Dendritic cell treated with granulocyte-macrophage colony-stimulating factor and Interleukin-4, amounts not matched to agents 40 ng/mL and 50 ng/mL, for 4 days (primary cell): ENCODE measurements at regions not wholly inside any gene's neighbourhood (a gene's known extent, or its start where the extent isn't known, plus 50 kb on each side); places are given as distances from the start of the nearest gene placed in this dataset.
"Not testable (repeated sequence)": the region's sequence is repeated elsewhere in the genome, so short reads cannot be mapped to it uniquely, and the experiment has no call there.

Experiments
- H3K27ac Mint-ChIP-seq: one replicate; pipeline ENCODE4 v1.8.0; 2022; ENCODE audit warnings: mild to moderate bottlenecking, mixed read lengths
- H3K27me3 Mint-ChIP-seq: one replicate; pipeline ENCODE4 v1.8.0; 2022; ENCODE audit warnings: mild to moderate bottlenecking, mixed read lengths
- H3K36me3 Mint-ChIP-seq: one replicate; pipeline ENCODE4 v1.8.0; 2022; ENCODE audit warnings: low read depth, mixed read lengths
- H3K4me1 Mint-ChIP-seq: one replicate; pipeline ENCODE4 v1.8.0; 2022; ENCODE audit warnings: low read depth, mixed read lengths
- H3K4me3 Mint-ChIP-seq: one replicate; pipeline ENCODE4 v1.8.0; 2022; ENCODE audit warnings: mild to moderate bottlenecking, moderate library complexity, mixed read lengths
- H3K9me3 Mint-ChIP-seq: one replicate; pipeline ENCODE4 v1.8.0; 2022; ENCODE audit warnings: mixed read lengths
- intact Hi-C: fragments of 100-400 bp; cut with micrococcal nuclease; formaldehyde crosslinking; loops from one replicate; pipeline ENCODE4 v1.15.0; 2022

GRCh38 chr3:176619833-176620232 lies 577.4 kb downstream of the TBL1XR1 start:
- Mint-ChIP-seq H3K9me3 (peaks cover 11% of the 10 kb centered on the region), H3K4me3 (no peak overlapping the region), H3K27me3 (no peaks in the 10 kb centered on the region), H3K36me3 (no peaks in the 10 kb centered on the region), H3K27ac (no peak overlapping the region), H3K4me1 (no peaks in the 10 kb centered on the region)
- intact Hi-C loops = no loop called here

- H3K36me3 Mint-ChIP-seq = no peaks in the 10 kb centered on the region
- intact Hi-C loops = no loop called here
- no peak overlapping the region for H3K27ac Mint-ChIP-seq
- H3K4me3 Mint-ChIP-seq = no peak overlapping the region
- H3K4me1 Mint-ChIP-seq = no peaks in the 10 kb centered on the region
- H3K9me3 Mint-ChIP-seq = peaks cover 11% of the 10 kb centered on the region
- no peaks in the 10 kb centered on the region for H3K27me3 Mint-ChIP-seq
Observed at GRCh38 chr3:176615826-176616225, 581.5 kb downstream of the TBL1XR1 start.

GRCh38 chr3:176611703-176612102 lies 585.6 kb downstream of the TBL1XR1 start:
- Mint-ChIP-seq H3K4me1 (no peaks in the 10 kb centered on the region), H3K4me3 (no peak overlapping the region), H3K9me3 (peaks cover 27% of the 10 kb centered on the region), H3K27ac (no peak overlapping the region), H3K36me3 (no peaks in the 10 kb centered on the region), H3K27me3 (no peaks in the 10 kb centered on the region)
- intact Hi-C loops = no loop called here

GRCh38 chr3:176609361-176609760 lies 587.9 kb downstream of the TBL1XR1 start:
- Mint-ChIP-seq H3K4me3 (no peak overlapping the region), H3K27ac (no peak overlapping the region), H3K9me3 (peaks cover 35% of the 10 kb centered on the region), H3K36me3 (no peaks in the 10 kb centered on the region), H3K4me1 (no peaks in the 10 kb centered on the region), H3K27me3 (no peaks in the 10 kb centered on the region)
- intact Hi-C loops = no loop called here

GRCh38 chr3:176605553-176605952 lies 591.7 kb downstream of the TBL1XR1 start:
- peaks cover 39% of the 10 kb centered on the region for H3K9me3 Mint-ChIP-seq
- H3K27me3 Mint-ChIP-seq, intact Hi-C loops, H3K36me3 Mint-ChIP-seq, H3K4me3 Mint-ChIP-seq, H3K27ac Mint-ChIP-seq, H3K4me1 Mint-ChIP-seq: not testable (repeated sequence)

- no peak overlapping the region for H3K27ac Mint-ChIP-seq
- H3K4me1 Mint-ChIP-seq = no peaks in the 10 kb centered on the region
- no peaks in the 10 kb centered on the region for H3K36me3 Mint-ChIP-seq
- H3K27me3 Mint-ChIP-seq = no peaks in the 10 kb centered on the region
- H3K9me3 Mint-ChIP-seq = peaks cover 21% of the 10 kb centered on the region
- H3K4me3 Mint-ChIP-seq = no peak overlapping the region
- intact Hi-C loops = no loop called here
Observed at GRCh38 chr3:176595307-176595706, 602.0 kb downstream of the TBL1XR1 start.

GRCh38 chr3:176590722-176591121 lies 606.6 kb downstream of the TBL1XR1 start:
- H3K4me3 Mint-ChIP-seq = no peak overlapping the region
- intact Hi-C loops = no loop called here
- no peak overlapping the region for H3K27ac Mint-ChIP-seq
- no peaks in the 10 kb centered on the region for H3K27me3 Mint-ChIP-seq
- no peaks in the 10 kb centered on the region for H3K9me3 Mint-ChIP-seq
- H3K4me1 Mint-ChIP-seq = no peaks in the 10 kb centered on the region
- H3K36me3 Mint-ChIP-seq = no peaks in the 10 kb centered on the region

GRCh38 chr3:176587089-176587488 lies 610.2 kb downstream of the TBL1XR1 start:
- intact Hi-C loops = no loop called here
- Mint-ChIP-seq H3K27me3 (no peaks in the 10 kb centered on the region), H3K9me3 (no peaks in the 10 kb centered on the region), H3K27ac (no peak overlapping the region), H3K36me3 (no peaks in the 10 kb centered on the region), H3K4me3 (no peak overlapping the region), H3K4me1 (no peaks in the 10 kb centered on the region)

GRCh38 chr3:176584413-176585176 lies 612.7 kb downstream of the TBL1XR1 start:
- Mint-ChIP-seq H3K36me3 (no peaks in the 10 kb centered on the region), H3K27ac (no peak overlapping the region), H3K27me3 (no peaks in the 10 kb centered on the region), H3K4me3 (no peak overlapping the region), H3K4me1 (no peaks in the 10 kb centered on the region), H3K9me3 (peaks cover 13% of the 10 kb centered on the region)
- intact Hi-C loops = no loop called here

- Mint-ChIP-seq H3K9me3 (peaks cover 17% of the 10 kb centered on the region), H3K36me3 (no peaks in the 10 kb centered on the region), H3K27ac (no peak overlapping the region), H3K4me3 (no peak overlapping the region), H3K27me3 (no peaks in the 10 kb centered on the region), H3K4me1 (no peaks in the 10 kb centered on the region)
- intact Hi-C loops = no loop called here
Observed at GRCh38 chr3:176583956-176584355, 613.3 kb downstream of the TBL1XR1 start.

- no peak overlapping the region for H3K27ac Mint-ChIP-seq
- no peaks in the 10 kb centered on the region for H3K27me3 Mint-ChIP-seq
- no peaks in the 10 kb centered on the region for H3K36me3 Mint-ChIP-seq
- no peak overlapping the region for H3K4me3 Mint-ChIP-seq
- peaks cover 38% of the 10 kb centered on the region for H3K9me3 Mint-ChIP-seq
- H3K4me1 Mint-ChIP-seq = no peaks in the 10 kb centered on the region
- intact Hi-C loops = no loop called here
Observed at GRCh38 chr3:176581589-176581988, 615.7 kb downstream of the TBL1XR1 start.

- intact Hi-C loops = no loop called here
- H3K9me3 Mint-ChIP-seq = peaks cover 46% of the 10 kb centered on the region
Observed at GRCh38 chr3:176579711-176580185, 617.5 kb downstream of the TBL1XR1 start.

GRCh38 chr3:176578316-176578715 lies 619.0 kb downstream of the TBL1XR1 start:
- H3K36me3 Mint-ChIP-seq = no peaks in the 10 kb centered on the region
- H3K27me3 Mint-ChIP-seq = no peaks in the 10 kb centered on the region
- intact Hi-C loops = no loop called here
- H3K27ac Mint-ChIP-seq = no peak overlapping the region
- no peak overlapping the region for H3K4me3 Mint-ChIP-seq
- H3K4me1 Mint-ChIP-seq = no peaks in the 10 kb centered on the region
- H3K9me3 Mint-ChIP-seq = peaks cover 46% of the 10 kb centered on the region

More at GRCh38 chr3:176579711-176580185, 617.5 kb downstream of the TBL1XR1 start:
- Mint-ChIP-seq H3K27me3 (no peaks in the 10 kb centered on the region), H3K4me3 (no peak overlapping the region), H3K4me1 (no peaks in the 10 kb centered on the region), H3K36me3 (no peaks in the 10 kb centered on the region), H3K27ac (no peak overlapping the region)

GRCh38 chr3:176577447-176577846 lies 619.8 kb downstream of the TBL1XR1 start:
- no peak overlapping the region for H3K27ac Mint-ChIP-seq
- no peaks in the 10 kb centered on the region for H3K4me1 Mint-ChIP-seq
- no peaks in the 10 kb centered on the region for H3K27me3 Mint-ChIP-seq
- no peak overlapping the region for H3K4me3 Mint-ChIP-seq
- H3K9me3 Mint-ChIP-seq = peaks cover 50% of the 10 kb centered on the region
- intact Hi-C loops = no loop called here
- H3K36me3 Mint-ChIP-seq = no peaks in the 10 kb centered on the region

GRCh38 chr3:176574786-176575185 lies 622.5 kb downstream of the TBL1XR1 start:
- no peaks in the 10 kb centered on the region for H3K4me1 Mint-ChIP-seq
- H3K9me3 Mint-ChIP-seq = peaks cover 45% of the 10 kb centered on the region
- no peak overlapping the region for H3K27ac Mint-ChIP-seq
- no peak overlapping the region for H3K4me3 Mint-ChIP-seq
- intact Hi-C loops = no loop called here
- no peaks in the 10 kb centered on the region for H3K27me3 Mint-ChIP-seq
- no peaks in the 10 kb centered on the region for H3K36me3 Mint-ChIP-seq
